Liver (tissue), 3 donors: ENCODE measurements at regions not wholly inside any gene's neighbourhood (a gene's known extent, or its start where the extent isn't known, plus 50 kb on each side); places are given as distances from the start of the nearest gene placed in this dataset.

Experiments
- ATF3 ChIP-seq: IDR thresholded peaks from 2 replicates; pipeline ENCODE4 v1.6.1; 2016; ENCODE audit warnings: antibody characterized with exemption
- CTCF ChIP-seq: fragments of 150-350 bp; IDR thresholded peaks from 2 replicates; pipeline ENCODE4 v1.5.1; 2017; ENCODE audit warnings: improper control_type of control experiment, low read depth, low read length; ENCODE audit not compliant: missing input control
- FOXA1 ChIP-seq: IDR thresholded peaks from 2 replicates; pipeline ENCODE4 v1.6.1; 2016; ENCODE audit warnings: antibody characterized with exemption
- GABPA ChIP-seq, 2 donors: IDR thresholded peaks in 1 of 2; conservative IDR thresholded peaks in 1 of 2; 2 replicates each; pipeline ENCODE4 v1.6.1; 2016; ENCODE audit warnings: antibody characterized with exemption in 2 of 2, mild to moderate bottlenecking in 1 of 2, moderate library complexity in 1 of 2
- JUND ChIP-seq, 2 donors: IDR thresholded peaks; 2 replicates each; pipeline ENCODE4 v1.6.1; 2016; ENCODE audit warnings: antibody characterized with exemption in 2 of 2
- RAD21 ChIP-seq, 2 donors: IDR thresholded peaks; 2 replicates each; pipeline ENCODE4 v1.6.1; 2016; ENCODE audit warnings: antibody characterized with exemption in 2 of 2, mild to moderate bottlenecking in 2 of 2
- REST ChIP-seq: IDR thresholded peaks from 2 replicates; pipeline ENCODE4 v1.6.1; 2016; ENCODE audit warnings: antibody characterized with exemption, mild to moderate bottlenecking
- TAF1 ChIP-seq: conservative IDR thresholded peaks from 2 replicates; pipeline ENCODE4 v1.6.1; 2016; ENCODE audit warnings: antibody characterized with exemption, mild to moderate bottlenecking
- YY1 ChIP-seq: IDR thresholded peaks from 2 replicates; pipeline ENCODE4 v1.6.1; 2016; ENCODE audit warnings: antibody characterized with exemption, mild to moderate bottlenecking
- donor health status: healthy.
- donor health status: healthy.

GRCh38 chr16:26457882-26458281 is 608.8 kb upstream of the C16orf82 start:
- no peak for TF ChIP-seq CTCF
- TF ChIP-seq JUND (IDR thresholded peaks at IDR 0.05): no peak
- no peak for TF ChIP-seq TAF1
- no peak for TF ChIP-seq YY1
- no peak for TF ChIP-seq RAD21 (IDR thresholded peaks at IDR 0.05)
- TF ChIP-seq ATF3: no peak
- TF ChIP-seq GABPA (IDR thresholded peaks at IDR 0.05 in 1 of 2, conservative IDR thresholded peaks at IDR 0.05 in 1 of 2): no peak
- no peak for TF ChIP-seq REST
- no peak for TF ChIP-seq FOXA1
